HT1080 (cell line): ENCODE measurements at regions not wholly inside any gene's neighbourhood (a gene's known extent, or its start where the extent isn't known, plus 50 kb on each side); places are given as distances from the start of the nearest gene placed in this dataset.
"Not testable (repeated sequence)": the region's sequence is repeated elsewhere in the genome, so short reads cannot be mapped to it uniquely, and the experiment has no call there.

Source experiments
- DNase-seq: peaks from one replicate; pipeline ENCODE4 v3.0.0-alpha.2; 2015; ENCODE audit warnings: low read depth

- no peak for DNase-seq
Observed at GRCh38 chr10:26952094-26952493, 91.3 kb upstream of the ABI1 start.

- no peak for DNase-seq
Observed at GRCh38 chr10:26951650-26952049, 90.9 kb upstream of the ABI1 start.

GRCh38 chr10:26950934-26951333, 90.2 kb upstream of the ABI1 start:
- DNase-seq, result no peak

- DNase-seq, result no peak
Observed at GRCh38 chr10:26946102-26946811, 85.5 kb upstream of the ABI1 start.

- no peak for DNase-seq
Observed at GRCh38 chr10:26944261-26944882, 83.6 kb upstream of the ABI1 start.

- no peak for DNase-seq
Observed at GRCh38 chr10:26939962-26940354, 79.2 kb upstream of the ABI1 start.

- DNase-seq, result no peak
Observed at GRCh38 chr10:26939290-26939961, 78.7 kb upstream of the ABI1 start.

- DNase-seq, result peak; percentile 39
Observed at GRCh38 chr10:26938578-26938977, 77.8 kb upstream of the ABI1 start.

GRCh38 chr10:26937371-26937770, 76.6 kb upstream of the ABI1 start:
- peak; percentile 13 for DNase-seq

- DNase-seq, result not testable (repeated sequence)
Observed at GRCh38 chr10:26934190-26934589, 73.4 kb upstream of the ABI1 start.

- DNase-seq, result no peak
Observed at GRCh38 chr10:26932576-26932975, 71.8 kb upstream of the ABI1 start.

- no peak for DNase-seq
Observed at GRCh38 chr10:26931223-26931622, 70.5 kb upstream of the ABI1 start.

GRCh38 chr10:26922824-26923223, 62.1 kb upstream of the ABI1 start:
- DNase-seq, result not testable (repeated sequence)

- peak; percentile 34 for DNase-seq
Observed at GRCh38 chr10:26919156-26919860, 58.5 kb upstream of the ABI1 start.

- DNase-seq, result no peak
Observed at GRCh38 chr10:26914898-26915297, 54.1 kb upstream of the ABI1 start.

- no peak for DNase-seq
Observed at GRCh38 chr10:26911811-26912461, 51.2 kb upstream of the ABI1 start.
